OCI-LY3 (cell line): ENCODE measurements at regions not wholly inside any gene's neighbourhood (a gene's known extent, or its start where the extent isn't known, plus 50 kb on each side); places are given as distances from the start of the nearest gene placed in this dataset.

Source experiments
- H2AFZ ChIP-seq: fragments of 200-600, 300-600 bp; shearing (Covaris generic); 2 replicates; pipeline ENCODE4 v1.6.0; 2014; ENCODE audit warnings: antibody characterized with exemption, low read depth, low read length
- H3K27ac ChIP-seq: fragments of 200-600, 300-600 bp; sonication (generic); 2 replicates; pipeline ENCODE4 v1.5.1; 2014; ENCODE audit warnings: mild to moderate bottlenecking, low read length, moderate library complexity, mixed read lengths
- H3K27me3 ChIP-seq: fragments of 200-600, 300-600 bp; sonication (generic); 2 replicates; pipeline ENCODE4 v1.6.1; 2014; ENCODE audit warnings: low read depth, low read length, mixed read lengths
- H3K36me3 ChIP-seq: fragments of 200-600, 300-600 bp; sonication (generic); replicated peaks from 2 replicates; pipeline ENCODE3; 2014; ENCODE audit warnings: low read depth, low read length, mixed read lengths
- H3K4me1 ChIP-seq: fragments of 300-600, 200-600 bp; sonication (generic); 2 replicates; pipeline ENCODE4 v1.6.1; 2014; ENCODE audit warnings: low read length, mixed read lengths
- H3K4me2 ChIP-seq: fragments of 200-600, 300-600 bp; sonication (generic); 2 replicates; pipeline ENCODE4 v1.6.1; 2014; ENCODE audit warnings: low read length, mixed read lengths
- H3K4me3 ChIP-seq: fragments of 300-600, 200-600 bp; sonication (generic); 2 replicates; pipeline ENCODE4 v1.5.1; 2014; ENCODE audit warnings: antibody characterized with exemption, mild to moderate bottlenecking, low read length, moderate library complexity
- H3K79me2 ChIP-seq: fragments of 300-600, 200-600 bp; shearing (Covaris generic); 2 replicates; pipeline ENCODE4 v1.6.1; 2014; ENCODE audit warnings: mild to moderate bottlenecking, low read length, mixed read lengths
- H3K9ac ChIP-seq: fragments of 300-600, 200-600 bp; shearing (Covaris generic); 2 replicates; pipeline ENCODE4 v1.6.0; 2014; ENCODE audit warnings: mild to moderate bottlenecking, low read length, moderate library complexity
- H3K9me3 ChIP-seq: fragments of 200-600, 300-600 bp; shearing (Covaris generic); 2 replicates; pipeline ENCODE4 v1.6.1; 2014; ENCODE audit warnings: low read length, mixed read lengths; ENCODE audit not compliant: insufficient read depth
- H4K20me1 ChIP-seq: fragments of 200-600, 300-600 bp; sonication (generic); 2 replicates; pipeline ENCODE4 v1.6.1; 2016; ENCODE audit warnings: low read length, mixed read lengths; ENCODE audit not compliant: insufficient read depth
- CTCF ChIP-seq: fragments of 200-600, 300-600 bp; sonication (generic); IDR thresholded peaks from 2 replicates; pipeline ENCODE4 v1.5.1; 2014; ENCODE audit warnings: antibody characterized with exemption, low read length, low read depth
- EZH2phosphoT487 ChIP-seq: fragments of 200-600 bp; shearing (Covaris generic); IDR thresholded peaks from 2 replicates; pipeline ENCODE4 v1.6.1; 2018; ENCODE audit warnings: antibody characterized with exemption, mixed run types, low read depth

- Histone ChIP-seq H3K9me3 (no peaks in the 10 kb centered on the region), H3K27ac (no peak overlapping the region), H3K27me3 (peaks cover 7% of the 10 kb centered on the region; the same call in 1 of the 2 replicates), H3K4me2 (no peak overlapping the region), H3K9ac (no peak overlapping the region), H2AFZ (no peak overlapping the region), H3K4me1 (no peaks in the 10 kb centered on the region), H3K79me2 (no peaks in the 10 kb centered on the region), H3K4me3 (no peak overlapping the region), H4K20me1 (no peaks in the 10 kb centered on the region), H3K36me3 (no peaks in the 10 kb centered on the region)
- TF ChIP-seq EZH2phosphoT487, result no peak
- TF ChIP-seq CTCF, result no peak
These were observed 134.6 kb upstream of the PPP1R26 start for GRCh38 chr9:135344915-135345500.

GRCh38 chr9:135345775-135346433 lies 133.7 kb upstream of the PPP1R26 start:
- H3K4me2 ChIP-seq, result no peak overlapping the region
- H4K20me1 ChIP-seq, result no peaks in the 10 kb centered on the region
- no peak for TF ChIP-seq CTCF
- TF ChIP-seq EZH2phosphoT487, result no peak
- peaks cover 5% of the 10 kb centered on the region for H3K27me3 ChIP-seq
- no peak overlapping the region for H3K9ac ChIP-seq
- no peak overlapping the region for H3K4me3 ChIP-seq
- no peak overlapping the region for H2AFZ ChIP-seq
- no peaks in the 10 kb centered on the region for H3K36me3 ChIP-seq
- H3K4me1 ChIP-seq, result no peaks in the 10 kb centered on the region
- no peaks in the 10 kb centered on the region for H3K79me2 ChIP-seq
- no peak overlapping the region for H3K27ac ChIP-seq
- no peaks in the 10 kb centered on the region for H3K9me3 ChIP-seq

DNA sequence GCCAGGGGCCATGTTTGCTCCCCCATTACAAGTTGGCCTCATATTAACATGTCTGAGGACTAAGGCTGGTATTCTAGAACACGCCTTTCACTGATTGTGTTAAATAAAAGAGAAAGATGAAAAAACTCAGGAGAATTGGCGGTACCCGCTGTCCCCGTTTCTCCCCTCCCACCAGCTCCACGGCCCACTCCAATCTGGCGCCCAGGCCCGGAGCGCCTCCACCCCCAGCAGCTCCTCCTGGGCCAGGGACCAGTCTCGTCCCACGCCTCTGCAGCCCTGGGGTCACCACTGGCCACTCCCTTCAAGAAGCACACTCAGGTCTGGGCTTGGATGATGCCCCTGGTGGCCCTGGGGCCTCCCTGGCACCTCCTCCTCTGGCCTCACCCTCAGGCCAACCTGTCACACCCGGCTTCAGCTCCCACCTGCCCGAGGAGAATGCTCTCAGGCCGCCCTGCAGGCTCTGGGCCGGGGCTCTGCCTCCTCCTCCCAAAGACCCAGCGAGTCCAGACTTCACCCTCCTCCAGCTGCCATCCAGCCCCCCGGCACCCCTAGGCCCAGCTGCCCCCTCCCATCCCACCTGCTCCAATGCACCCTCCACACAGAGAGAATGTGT lies 133.0 kb upstream of the PPP1R26 start:
- Histone ChIP-seq H3K4me2 (no peak overlapping the region), H3K79me2 (no peaks in the 10 kb centered on the region), H3K4me3 (no peak overlapping the region), H3K4me1 (no peaks in the 10 kb centered on the region), H3K9me3 (no peaks in the 10 kb centered on the region), H3K27ac (no peak overlapping the region), H4K20me1 (no peaks in the 10 kb centered on the region), H3K9ac (no peak overlapping the region), H3K36me3 (no peaks in the 10 kb centered on the region), H2AFZ (no peak overlapping the region), H3K27me3 (peaks cover 5% of the 10 kb centered on the region)
- TF ChIP-seq CTCF (no peak), EZH2phosphoT487 (no peak)

DNA sequence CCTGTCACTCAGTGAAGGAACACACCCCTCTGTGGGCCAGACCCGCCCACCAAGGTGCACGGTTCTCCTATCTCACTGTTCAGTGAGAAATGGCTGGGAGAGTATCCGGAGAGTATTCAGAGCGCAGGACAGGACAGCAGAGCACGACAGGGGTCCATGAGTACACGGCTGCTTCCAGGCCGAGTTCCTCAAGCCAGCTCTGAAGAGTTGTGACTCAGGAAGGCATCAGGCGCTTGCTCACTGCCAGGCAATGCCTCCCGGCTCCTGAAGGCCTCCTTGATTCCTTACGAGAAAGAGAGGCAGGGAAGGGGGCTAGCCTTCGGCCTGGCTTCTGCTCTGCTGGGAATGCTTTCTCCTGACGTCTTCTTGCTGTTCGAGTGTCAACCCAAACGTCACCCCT lies 132.1 kb upstream of the PPP1R26 start:
- no peak overlapping the region for H3K4me3 ChIP-seq
- TF ChIP-seq EZH2phosphoT487, result no peak
- H3K27me3 ChIP-seq, result peaks cover 5% of the 10 kb centered on the region
- H3K9me3 ChIP-seq, result no peaks in the 10 kb centered on the region
- no peak overlapping the region for H3K9ac ChIP-seq
- no peaks in the 10 kb centered on the region for H3K36me3 ChIP-seq
- no peaks in the 10 kb centered on the region for H4K20me1 ChIP-seq
- no peak overlapping the region for H3K4me2 ChIP-seq
- H2AFZ ChIP-seq, result no peak overlapping the region
- H3K4me1 ChIP-seq, result no peaks in the 10 kb centered on the region
- no peak overlapping the region for H3K27ac ChIP-seq
- no peaks in the 10 kb centered on the region for H3K79me2 ChIP-seq
